ENCODE measurements at regions not wholly inside any gene's neighbourhood (a gene's known extent, or its start where the extent isn't known, plus 50 kb on each side); places are given as distances from the start of the nearest gene placed in this dataset.

GRCh38 chr4:79232540-79232939, 93.3 kb downstream of the NAA11 start:
- intact Hi-C loops (cut with micrococcal nuclease; ENCODE audit: unreplicated experiment), result no loop called here
- Mint-ChIP-seq H3K4me1 (ENCODE audit: low read depth, unreplicated experiment) (no peaks in the 10 kb centered on the region), H3K36me3 (ENCODE audit: insufficient read depth, unreplicated experiment) (no peaks in the 10 kb centered on the region), H3K27me3 (ENCODE audit: unreplicated experiment) (no peaks in the 10 kb centered on the region), H3K4me3 (ENCODE audit: low read depth, unreplicated experiment) (no peak overlapping the region), H3K27ac (ENCODE audit: unreplicated experiment) (no peak overlapping the region), H3K9me3 (ENCODE audit: low read depth, unreplicated experiment) (no peaks in the 10 kb centered on the region)
- BruUV-seq (replicated peaks), result no TSS peak
- no peak for TF ChIP-seq CTCF (IDR thresholded peaks at IDR 0.05; ENCODE audit: unreplicated experiment)
- DNase-seq, result no peak
- CTCF ChIA-PET, result no interaction called here

- no peaks in the 10 kb centered on the region for H3K27me3 Mint-ChIP-seq (ENCODE audit: unreplicated experiment)
- no peaks in the 10 kb centered on the region for H3K4me1 Mint-ChIP-seq (ENCODE audit: low read depth, unreplicated experiment)
- CTCF ChIA-PET, result no interaction called here
- no peak overlapping the region for H3K27ac Mint-ChIP-seq (ENCODE audit: unreplicated experiment)
- intact Hi-C loops (cut with micrococcal nuclease; ENCODE audit: unreplicated experiment), result no loop called here
- no peaks in the 10 kb centered on the region for H3K9me3 Mint-ChIP-seq (ENCODE audit: low read depth, unreplicated experiment)
- no peak overlapping the region for H3K4me3 Mint-ChIP-seq (ENCODE audit: low read depth, unreplicated experiment)
- TF ChIP-seq CTCF (IDR thresholded peaks at IDR 0.05; ENCODE audit: unreplicated experiment), result no peak
- DNase-seq, result no peak
- no peaks in the 10 kb centered on the region for H3K36me3 Mint-ChIP-seq (ENCODE audit: insufficient read depth, unreplicated experiment)
- no TSS peak for BruUV-seq (replicated peaks)
These were observed 98.0 kb downstream of the NAA11 start for GRCh38 chr4:79227860-79228259.

GRCh38 chr4:79225360-79225759, 100.5 kb downstream of the NAA11 start:
- H3K27ac Mint-ChIP-seq (ENCODE audit: unreplicated experiment), result no peak overlapping the region
- TF ChIP-seq CTCF (IDR thresholded peaks at IDR 0.05; ENCODE audit: unreplicated experiment), result no peak
- no peak overlapping the region for H3K4me3 Mint-ChIP-seq (ENCODE audit: low read depth, unreplicated experiment)
- CTCF ChIA-PET, result no interaction called here
- H3K36me3 Mint-ChIP-seq (ENCODE audit: insufficient read depth, unreplicated experiment), result no peaks in the 10 kb centered on the region
- H3K27me3 Mint-ChIP-seq (ENCODE audit: unreplicated experiment), result no peaks in the 10 kb centered on the region
- DNase-seq, result no peak
- BruUV-seq (replicated peaks), result no TSS peak
- H3K9me3 Mint-ChIP-seq (ENCODE audit: low read depth, unreplicated experiment), result no peaks in the 10 kb centered on the region
- intact Hi-C loops (cut with micrococcal nuclease; ENCODE audit: unreplicated experiment), result no loop called here
- H3K4me1 Mint-ChIP-seq (ENCODE audit: low read depth, unreplicated experiment), result no peaks in the 10 kb centered on the region

GRCh38 chr4:79224777-79225104, 101.1 kb downstream of the NAA11 start:
- CTCF ChIA-PET, result no interaction called here
- Mint-ChIP-seq H3K36me3 (ENCODE audit: insufficient read depth, unreplicated experiment) (no peaks in the 10 kb centered on the region), H3K4me3 (ENCODE audit: low read depth, unreplicated experiment) (no peak overlapping the region), H3K27me3 (ENCODE audit: unreplicated experiment) (no peaks in the 10 kb centered on the region), H3K27ac (ENCODE audit: unreplicated experiment) (no peak overlapping the region), H3K9me3 (ENCODE audit: low read depth, unreplicated experiment) (no peaks in the 10 kb centered on the region), H3K4me1 (ENCODE audit: low read depth, unreplicated experiment) (no peaks in the 10 kb centered on the region)
- no peak for TF ChIP-seq CTCF (IDR thresholded peaks at IDR 0.05; ENCODE audit: unreplicated experiment)
- DNase-seq, result no peak
- no TSS peak for BruUV-seq (replicated peaks)
- intact Hi-C loops (cut with micrococcal nuclease; ENCODE audit: unreplicated experiment), result no loop called here

Data from Calu3 (cell line).